NCI-H187 (cell line): ENCODE measurements at regions not wholly inside any gene's neighbourhood (a gene's known extent, or its start where the extent isn't known, plus 50 kb on each side); places are given as distances from the start of the nearest gene placed in this dataset.
"Not testable (repeated sequence)": the region's sequence is repeated elsewhere in the genome, so short reads cannot be mapped to it uniquely, and the experiment has no call there.

ENCODE experiments used
- DNase-seq, 2 experiments: peaks; one replicate each; lab custom pipeline; 2025; lab: John Stamatoyannopoulos, UW

- not testable (repeated sequence) for DNase-seq
These were observed 70.2 kb downstream of the ZNF726 start for GRCh38 chr19:23984911-23985310.

GRCh38 chr19:23986623-23987022 lies 71.9 kb downstream of the ZNF726 start:
- no peak for DNase-seq

- DNase-seq = no peak
These were observed 76.5 kb downstream of the ZNF726 start for GRCh38 chr19:23991170-23991569.

- no peak for DNase-seq
These were observed 77.7 kb downstream of the ZNF726 start for GRCh38 chr19:23992348-23992747.

- DNase-seq = no peak
These were observed 78.8 kb downstream of the ZNF726 start for GRCh38 chr19:23993440-23993839.

- DNase-seq = no peak
These were observed 81.9 kb downstream of the ZNF726 start for GRCh38 chr19:23996549-23996948.

- DNase-seq = no peak
These were observed 83.9 kb downstream of the ZNF726 start for GRCh38 chr19:23998568-23998967.

GRCh38 chr19:23999821-24000610 lies 85.3 kb downstream of the ZNF726 start:
- DNase-seq = no peak

- no peak for DNase-seq
These were observed 86.0 kb downstream of the ZNF726 start for GRCh38 chr19:24000656-24001055.

- no peak for DNase-seq
These were observed 84.6 kb upstream of the ZNF254 start for GRCh38 chr19:24002256-24002945.

GRCh38 chr19:24003537-24003936 lies 83.5 kb upstream of the ZNF254 start:
- DNase-seq = no peak

GRCh38 chr19:24004166-24004565 lies 82.8 kb upstream of the ZNF254 start:
- no peak for DNase-seq

GRCh38 chr19:24029941-24030636 lies 56.9 kb upstream of the ZNF254 start:
- no peak for DNase-seq

- DNase-seq = no peak
These were observed 54.3 kb upstream of the ZNF254 start for GRCh38 chr19:24032651-24033050.

- DNase-seq = peak; percentile 54 to 58
These were observed 53.6 kb upstream of the ZNF254 start for GRCh38 chr19:24033301-24033962.

GRCh38 chr19:24033963-24034342 lies 53.0 kb upstream of the ZNF254 start:
- peak; percentile 4 to 14 for DNase-seq

- DNase-seq = not testable (repeated sequence)
These were observed 51.6 kb upstream of the ZNF254 start for GRCh38 chr19:24035261-24035880.
